HUES64 (cell line): ENCODE measurements at regions not wholly inside any gene's neighbourhood (a gene's known extent, or its start where the extent isn't known, plus 50 kb on each side); places are given as distances from the start of the nearest gene placed in this dataset.
"Not testable (repeated sequence)": the region's sequence is repeated elsewhere in the genome, so short reads cannot be mapped to it uniquely, and the experiment has no call there.

Experiments
- H3K27ac ChIP-seq: 2 replicates; pipeline ENCODE4 v1.7.0; 2013; ENCODE audit warnings: low read depth, low read length, inconsistent platforms
- H3K27me3 ChIP-seq: 2 replicates; pipeline ENCODE4 v1.6.1; 2013; ENCODE audit warnings: mild to moderate bottlenecking, low read length; ENCODE audit not compliant: insufficient read depth
- H3K36me3 ChIP-seq: 2 replicates; pipeline ENCODE4 v1.6.1; 2013; ENCODE audit warnings: mild to moderate bottlenecking, low read length; ENCODE audit not compliant: insufficient read depth
- H3K4me1 ChIP-seq: 2 replicates; pipeline ENCODE4 v1.6.1; 2013; ENCODE audit warnings: mild to moderate bottlenecking, low read length, moderate library complexity; ENCODE audit not compliant: insufficient read depth
- H3K4me3 ChIP-seq: 2 replicates; pipeline ENCODE4 v1.5.1; 2013; ENCODE audit warnings: mild to moderate bottlenecking, low read length, moderate library complexity
- H3K9ac ChIP-seq: 2 replicates; pipeline ENCODE4 v1.6.1; 2013; ENCODE audit warnings: mild to moderate bottlenecking, low read depth, low read length
- H3K9me3 ChIP-seq: 2 replicates; pipeline ENCODE4 v1.6.1; 2013; ENCODE audit warnings: low read depth, low read length; ENCODE audit not compliant: insufficient read depth
- WGBS: fragments of 150-250, 120-280 bp; methylation state at CpG from one replicate; pipeline ENCODE4 v1.1.7; 2013; ENCODE audit warnings: missing lambda C conversion rate; 5-methylcytosine and 5-hydroxymethylcytosine counted together

DNA sequence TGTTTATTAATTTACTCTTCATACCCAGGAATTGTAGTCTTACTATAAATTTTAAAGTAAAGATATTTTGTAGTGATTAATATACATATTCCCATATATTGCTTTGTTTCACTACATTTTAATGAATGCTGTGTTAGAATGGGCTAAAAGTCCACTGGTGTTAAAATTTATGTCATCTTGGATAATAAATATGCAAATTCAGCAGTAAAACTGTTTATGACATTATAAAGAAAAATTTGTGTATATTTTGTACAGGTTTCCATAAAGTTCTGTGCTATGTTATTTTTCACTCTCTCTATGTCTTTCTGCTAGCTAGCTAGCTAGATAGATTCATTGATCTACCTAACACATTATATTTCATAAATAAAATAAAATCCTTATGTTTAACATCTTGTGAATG lies 1071.2 kb downstream of the FAT4 start:
- Histone ChIP-seq H3K27ac (no peak overlapping the region), H3K9ac (no peak overlapping the region), H3K36me3 (no peaks in the 10 kb centered on the region), H3K27me3 (no peaks in the 10 kb centered on the region), H3K9me3 (no peaks in the 10 kb centered on the region), H3K4me3 (no peak overlapping the region), H3K4me1 (no peaks in the 10 kb centered on the region)

DNA sequence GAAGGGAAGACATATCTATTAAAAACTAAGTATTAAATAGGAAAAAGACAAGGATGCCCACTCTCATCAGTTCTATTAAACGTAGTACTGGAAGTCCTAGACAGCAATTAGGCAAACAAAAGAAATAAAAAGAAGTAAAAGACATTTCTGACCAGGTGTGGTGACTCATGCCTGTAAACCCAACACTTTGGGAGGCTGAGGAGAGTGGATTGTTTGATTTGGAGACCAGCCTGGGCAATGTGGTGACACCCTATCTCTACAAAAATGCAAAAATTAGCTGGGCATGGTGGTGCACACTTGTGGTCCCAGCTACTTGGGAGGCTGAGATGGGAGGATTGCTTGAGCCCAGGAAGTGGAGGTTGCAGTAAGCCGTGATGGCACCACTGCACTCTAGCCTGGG lies 1071.8 kb downstream of the FAT4 start:
- no peaks in the 10 kb centered on the region for H3K9me3 ChIP-seq
- WGBS = 80% methylated on average over 1 of the region's 2 CpGs
- H3K4me3 ChIP-seq = no peak overlapping the region
- no peak overlapping the region for H3K27ac ChIP-seq
- no peak overlapping the region for H3K9ac ChIP-seq
- no peaks in the 10 kb centered on the region for H3K4me1 ChIP-seq
- no peaks in the 10 kb centered on the region for H3K27me3 ChIP-seq
- no peaks in the 10 kb centered on the region for H3K36me3 ChIP-seq

DNA sequence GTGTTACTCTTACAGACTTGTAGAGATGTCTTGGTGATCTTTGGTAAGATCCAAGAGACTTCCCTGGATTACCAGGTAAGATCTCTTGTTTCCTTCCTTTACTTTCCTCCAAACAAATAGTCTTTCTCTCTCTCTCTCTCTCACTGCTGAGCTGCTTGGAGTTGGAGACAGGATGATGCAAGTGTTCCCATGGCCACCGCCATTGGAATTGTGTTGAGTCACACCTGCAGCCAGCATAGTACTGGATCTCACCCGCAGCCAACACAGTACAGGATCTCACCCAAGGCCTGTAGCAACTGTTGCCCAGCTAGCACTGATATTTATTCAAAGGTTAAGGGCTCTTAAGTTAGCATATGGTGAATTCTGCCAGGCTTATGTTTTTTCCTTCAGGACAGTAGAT lies 1080.9 kb downstream of the FAT4 start:
- Histone ChIP-seq H3K4me1 (peaks cover 12% of the 10 kb centered on the region; the same call in 1 of the 2 replicates), H3K27ac (no peak overlapping the region), H3K4me3 (no peak overlapping the region), H3K9ac (no peak overlapping the region), H3K27me3 (no peaks in the 10 kb centered on the region), H3K36me3 (no peaks in the 10 kb centered on the region), H3K9me3 (no peaks in the 10 kb centered on the region)
- 95% methylated on average over 2 of the region's 2 CpGs for WGBS

DNA sequence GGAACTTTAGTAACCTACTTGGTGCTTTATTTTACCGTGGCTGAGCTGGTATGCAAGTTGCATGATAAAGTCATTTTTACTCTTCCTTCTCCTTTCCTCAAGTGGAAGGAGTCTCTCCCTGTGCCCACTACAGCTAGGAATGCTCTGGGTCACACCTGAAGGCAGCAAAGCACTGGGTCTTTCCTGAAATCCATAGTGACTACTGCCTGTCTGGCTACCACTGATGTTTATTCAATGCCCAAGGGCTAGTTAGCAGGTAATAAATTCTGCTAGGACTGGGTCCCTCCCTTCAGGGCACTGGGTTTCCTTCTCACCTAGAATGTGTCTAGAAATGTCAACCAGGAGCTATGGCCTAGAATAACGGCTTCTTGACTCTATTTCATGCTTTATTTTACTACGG lies 1081.4 kb downstream of the FAT4 start:
- 97% methylated on average over 3 of the region's 3 CpGs for WGBS
- H3K9ac ChIP-seq = no peak overlapping the region
- H3K27me3 ChIP-seq = no peaks in the 10 kb centered on the region
- H3K4me1 ChIP-seq = peaks cover 12% of the 10 kb centered on the region; the same call in 1 of the 2 replicates
- no peaks in the 10 kb centered on the region for H3K36me3 ChIP-seq
- H3K4me3 ChIP-seq = no peak overlapping the region
- H3K27ac ChIP-seq = no peak overlapping the region
- H3K9me3 ChIP-seq = no peaks in the 10 kb centered on the region

DNA sequence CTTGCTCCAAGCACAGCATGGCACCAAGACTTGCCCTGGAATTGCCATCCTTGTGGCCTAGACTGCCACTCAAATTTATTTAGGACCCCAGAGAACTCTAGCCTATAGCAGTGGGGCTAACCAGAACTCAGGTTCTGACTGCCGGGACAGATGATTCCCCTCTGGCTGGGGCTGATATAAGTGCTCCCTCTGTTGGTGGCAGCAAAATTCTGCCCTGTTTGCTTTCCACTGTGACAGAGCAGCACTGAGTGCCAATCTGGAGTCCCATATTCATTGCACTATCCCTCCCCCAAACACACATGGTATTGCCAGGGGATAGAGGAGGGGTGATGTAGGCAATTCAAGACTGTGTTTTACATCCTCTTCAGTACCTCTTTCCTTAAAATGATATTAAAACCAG lies 1081.9 kb downstream of the FAT4 start:
- no peak overlapping the region for H3K9ac ChIP-seq
- 98% methylated on average over 1 of the region's 1 CpG for WGBS
- H3K4me1 ChIP-seq = peaks cover 12% of the 10 kb centered on the region; the same call in 1 of the 2 replicates
- no peaks in the 10 kb centered on the region for H3K9me3 ChIP-seq
- no peaks in the 10 kb centered on the region for H3K27me3 ChIP-seq
- H3K4me3 ChIP-seq = no peak overlapping the region
- no peaks in the 10 kb centered on the region for H3K36me3 ChIP-seq
- H3K27ac ChIP-seq = no peak overlapping the region

DNA sequence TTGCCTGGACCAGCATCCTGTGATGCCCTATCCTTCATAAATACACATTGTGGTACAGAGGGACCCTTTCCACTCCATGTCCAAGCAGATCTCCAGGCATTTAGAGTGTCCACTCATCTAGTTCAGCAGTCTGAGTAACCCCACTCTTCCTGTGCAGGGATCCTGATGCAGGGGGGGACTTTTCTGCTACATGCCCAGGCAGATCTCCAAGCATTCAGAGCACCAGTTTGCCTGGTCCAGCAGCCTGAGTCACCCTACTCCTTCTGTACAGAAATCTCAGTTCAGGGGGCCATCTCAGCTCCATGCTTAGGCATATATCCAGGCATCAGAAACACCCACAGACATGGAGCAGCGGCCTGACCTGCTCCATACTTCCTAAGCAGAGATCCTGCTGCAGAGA lies 1089.8 kb downstream of the FAT4 start:
- 92% methylated on average over 1 of the region's 1 CpG for WGBS
- no peaks in the 10 kb centered on the region for H3K9me3 ChIP-seq
- H3K36me3 ChIP-seq = no peaks in the 10 kb centered on the region
- H3K4me1 ChIP-seq = no peaks in the 10 kb centered on the region
- H3K27me3 ChIP-seq = no peaks in the 10 kb centered on the region
- H3K4me3 ChIP-seq = no peak overlapping the region
- no peak overlapping the region for H3K9ac ChIP-seq
- no peak overlapping the region for H3K27ac ChIP-seq

DNA sequence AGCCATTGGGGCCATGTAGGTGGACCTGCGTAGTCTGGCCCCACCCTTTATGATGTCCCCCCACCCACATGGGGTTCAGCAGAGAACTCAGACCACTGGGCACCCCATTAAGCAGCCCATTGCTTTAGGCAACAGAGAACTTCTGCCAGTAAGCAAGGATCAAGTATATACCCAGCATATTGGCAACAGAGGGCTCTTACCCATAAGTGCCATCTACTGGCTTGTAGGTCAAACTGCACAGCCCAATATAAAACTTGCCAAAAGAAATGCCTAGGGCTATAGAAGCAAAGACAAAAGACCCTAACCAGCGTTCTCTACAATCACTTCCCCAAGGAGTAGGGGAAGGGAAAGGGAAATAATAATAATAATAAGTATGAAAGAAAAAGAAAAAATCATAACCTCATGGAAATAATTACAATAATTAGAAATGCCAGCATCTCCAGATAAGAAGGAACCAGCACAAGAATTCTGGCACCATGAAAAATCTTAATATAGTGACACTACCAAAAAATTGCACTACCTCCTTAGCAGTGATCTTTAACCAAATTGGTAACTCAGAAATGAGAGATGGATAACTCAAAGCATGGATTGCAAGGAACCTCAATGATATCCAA lies 1090.7 kb downstream of the FAT4 start:
- 97% methylated on average over 1 of the region's 2 CpGs for WGBS
- Histone ChIP-seq H3K4me3 (no peak overlapping the region), H3K9ac (no peak overlapping the region)

DNA sequence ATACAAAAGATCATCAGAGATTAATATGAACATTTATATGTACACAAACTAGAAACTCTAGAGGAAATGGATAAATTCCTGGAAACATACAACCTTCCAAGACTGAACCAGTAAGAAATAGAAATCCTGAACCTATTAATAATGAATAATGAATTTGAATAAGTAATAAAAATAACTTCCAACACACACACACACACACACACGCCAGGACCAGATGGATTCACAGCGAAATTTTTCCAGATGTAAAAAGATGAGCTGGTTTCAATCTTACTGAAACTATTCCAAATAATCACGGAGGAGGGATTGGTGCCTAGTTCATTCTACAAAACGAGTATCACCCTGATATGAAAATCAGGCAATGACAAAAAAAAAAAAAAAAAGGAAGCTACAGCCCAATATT lies 1095.0 kb downstream of the FAT4 start:
- H3K27me3 ChIP-seq = no peaks in the 10 kb centered on the region
- no peaks in the 10 kb centered on the region for H3K36me3 ChIP-seq
- WGBS = 95% methylated on average over 4 of the region's 4 CpGs
- H3K9me3 ChIP-seq = no peaks in the 10 kb centered on the region
- no peak overlapping the region for H3K27ac ChIP-seq
- no peak overlapping the region for H3K4me3 ChIP-seq
- no peaks in the 10 kb centered on the region for H3K4me1 ChIP-seq
- H3K9ac ChIP-seq = no peak overlapping the region

More for the DNA sequence above, 1090.7 kb downstream of the FAT4 start:
- no peaks in the 10 kb centered on the region for H3K9me3 ChIP-seq
- no peak overlapping the region for H3K27ac ChIP-seq
- no peaks in the 10 kb centered on the region for H3K27me3 ChIP-seq
- H3K4me1 ChIP-seq = no peaks in the 10 kb centered on the region
- H3K36me3 ChIP-seq = no peaks in the 10 kb centered on the region

DNA sequence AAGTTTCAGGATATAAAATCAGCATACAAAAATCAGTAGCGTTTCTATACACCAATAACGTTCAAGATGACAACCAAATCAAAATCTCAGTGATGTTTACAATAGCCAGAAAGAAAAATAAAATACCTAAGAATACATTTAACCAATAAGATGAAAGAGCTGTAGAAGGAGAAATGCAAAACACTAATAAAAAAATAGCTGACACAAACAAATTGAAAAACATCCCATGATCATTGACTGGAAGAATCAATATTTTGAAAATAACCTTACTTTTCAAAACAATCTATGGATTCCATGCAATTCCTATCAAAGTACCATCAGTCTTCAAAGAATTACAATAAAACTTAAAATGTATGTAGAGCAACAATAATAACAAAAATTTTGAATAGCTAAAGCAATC lies 1096.3 kb downstream of the FAT4 start:
- Histone ChIP-seq H3K27ac (no peak overlapping the region), H3K4me3 (no peak overlapping the region), H3K4me1 (no peaks in the 10 kb centered on the region), H3K27me3 (no peaks in the 10 kb centered on the region), H3K9ac (no peak overlapping the region), H3K9me3 (no peaks in the 10 kb centered on the region), H3K36me3 (no peaks in the 10 kb centered on the region)
- 82% methylated on average over 2 of the region's 2 CpGs for WGBS

DNA sequence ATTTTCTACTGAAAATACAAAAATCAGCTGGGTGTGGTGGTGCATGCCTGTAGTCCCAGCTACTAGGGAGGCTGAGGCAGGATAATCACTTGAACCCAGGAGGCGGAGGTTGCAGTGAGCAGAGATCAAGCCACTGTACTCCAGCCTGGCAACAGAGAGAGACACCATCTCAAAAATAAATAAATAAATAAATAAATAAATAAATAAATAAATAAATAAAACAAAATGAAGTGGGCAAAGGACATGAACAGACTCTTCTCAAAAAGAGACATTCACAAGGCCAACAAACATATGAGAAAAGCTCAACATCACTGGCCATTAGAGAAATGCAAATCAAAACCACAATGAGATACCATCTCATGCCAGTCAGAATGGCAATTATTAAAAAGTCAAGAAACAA lies 1097.6 kb downstream of the FAT4 start:
- WGBS = 83% methylated on average over 1 of the region's 1 CpG
- H3K9ac ChIP-seq, H3K27ac ChIP-seq, H3K9me3 ChIP-seq, H3K4me1 ChIP-seq, H3K27me3 ChIP-seq, H3K4me3 ChIP-seq, H3K36me3 ChIP-seq: not testable (repeated sequence)

DNA sequence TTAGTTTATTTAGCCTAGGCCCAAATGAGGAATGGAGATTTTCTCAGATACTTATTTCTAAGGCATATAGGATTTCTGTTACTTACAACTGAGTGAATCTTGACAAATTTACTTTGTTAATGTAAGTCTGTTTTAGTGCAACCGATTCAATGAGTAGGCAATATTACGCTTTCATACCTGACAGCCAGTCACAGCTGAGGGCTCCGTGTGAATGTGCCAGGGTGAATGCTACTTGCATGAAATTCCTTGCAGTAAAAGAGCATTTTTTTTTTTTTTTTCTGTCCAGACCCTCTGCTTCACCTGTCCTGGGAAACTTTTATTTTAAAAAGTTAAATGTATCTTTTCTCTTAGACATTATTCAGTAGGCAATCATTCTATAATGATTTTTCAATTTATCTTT lies 1100.0 kb downstream of the FAT4 start:
- Histone ChIP-seq H3K27ac (no peak overlapping the region), H3K9ac (no peak overlapping the region), H3K4me1 (no peaks in the 10 kb centered on the region), H3K36me3 (no peaks in the 10 kb centered on the region), H3K9me3 (no peaks in the 10 kb centered on the region), H3K4me3 (no peak overlapping the region), H3K27me3 (no peaks in the 10 kb centered on the region)
- 90% methylated on average over 3 of the region's 3 CpGs for WGBS

DNA sequence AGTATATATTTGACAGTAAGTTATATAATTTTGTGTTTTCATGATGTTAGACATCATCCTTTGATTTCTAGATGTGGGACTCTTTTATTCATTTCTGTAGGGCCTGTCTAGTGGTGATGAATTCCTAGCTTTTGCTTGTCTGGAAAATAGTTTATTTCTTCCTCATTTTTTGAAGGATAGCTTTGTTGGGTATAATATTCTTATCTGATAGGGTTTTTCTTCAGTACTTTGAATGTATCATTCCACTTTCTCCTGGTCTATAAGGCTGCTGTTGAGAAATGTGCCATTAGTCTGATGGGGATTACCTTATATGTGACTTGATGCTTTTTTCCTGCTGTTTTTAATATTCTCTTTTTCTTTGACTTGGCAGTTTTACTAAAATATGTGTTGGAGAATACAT lies 1104.5 kb downstream of the FAT4 start:
- Histone ChIP-seq H3K4me1 (no peaks in the 10 kb centered on the region), H3K36me3 (no peaks in the 10 kb centered on the region), H3K9ac (no peak overlapping the region), H3K27ac (no peak overlapping the region), H3K27me3 (no peaks in the 10 kb centered on the region), H3K4me3 (no peak overlapping the region), H3K9me3 (no peaks in the 10 kb centered on the region)
